Prostate gland (tissue), 2 donors: ENCODE measurements at regions not wholly inside any gene's neighbourhood (a gene's known extent, or its start where the extent isn't known, plus 50 kb on each side); places are given as distances from the start of the nearest gene placed in this dataset.

Experiments used
- CTCF ChIP-seq, 4 experiments: fragments of 200-600 bp in 2 of 4; fragments of 450-650 bp in 2 of 4; sonication (generic) in 2 of 4; IDR thresholded peaks; 1 replicate in 3 of 4; 2 replicates in 1 of 4; pipeline ENCODE4 v1.5.1; 2016 to 2019; ENCODE audit warnings: antibody characterized with exemption in 4 of 4, mild to moderate bottlenecking in 2 of 4, moderate library complexity in 2 of 4
- POLR2A ChIP-seq: fragments of 450-650 bp; IDR thresholded peaks from one replicate; pipeline ENCODE4 v1.6.1; 2016; ENCODE audit warnings: antibody characterized with exemption, mild to moderate bottlenecking
- POLR2AphosphoS5 ChIP-seq: sonication (generic); formaldehyde crosslinking; IDR thresholded peaks from one replicate; pipeline ENCODE4 v1.6.1; 2017; ENCODE audit warnings: antibody characterized with exemption

- TF ChIP-seq CTCF (IDR thresholded peaks at IDR 0.05) (no peak), POLR2A (no peak), POLR2AphosphoS5 (no peak)
Observed at GRCh38 chr1:185368313-185368855, 51.3 kb upstream of the IVNS1ABP start.
